Central memory CD8-positive, alpha-beta T cell (primary cell): ENCODE measurements at regions not wholly inside any gene's neighbourhood (a gene's known extent, or its start where the extent isn't known, plus 50 kb on each side); places are given as distances from the start of the nearest gene placed in this dataset.
"Not testable (repeated sequence)": the region's sequence is repeated elsewhere in the genome, so short reads cannot be mapped to it uniquely, and the experiment has no call there.

Experiments used
- ATAC-seq: fragments of 150-1000 bp; cut with Tn5 transposase; replicated peaks from 2 replicates; pipeline ENCODE4 v1.10.0; 2022; ENCODE audit warnings: mild to moderate bottlenecking, moderate FRiP score, moderate number of reproducible peaks; ENCODE audit not compliant: poor library complexity, severe bottlenecking; ENCODE audit errors: extremely low read depth
- DNase-seq, 2 donors: peaks; one replicate each; pipeline ENCODE4 v3.0.0; 2021; ENCODE audit warnings: low spot score in 2 of 2
- H3K27ac Mint-ChIP-seq: one replicate; pipeline ENCODE4 v1.8.0; 2022; ENCODE audit warnings: low read depth, mild to moderate bottlenecking, moderate library complexity, mixed read lengths
- H3K27me3 Mint-ChIP-seq: one replicate; pipeline ENCODE4 v1.8.0; 2022; ENCODE audit warnings: mixed read lengths
- H3K36me3 Mint-ChIP-seq: one replicate; pipeline ENCODE4 v1.8.0; 2022; ENCODE audit warnings: mild to moderate bottlenecking, moderate library complexity, mixed read lengths; ENCODE audit not compliant: insufficient read depth
- H3K4me1 Mint-ChIP-seq: one replicate; pipeline ENCODE4 v1.8.0; 2022; ENCODE audit warnings: mixed read lengths
- H3K4me3 Mint-ChIP-seq: one replicate; pipeline ENCODE4 v1.8.0; 2022; ENCODE audit warnings: mild to moderate bottlenecking, moderate library complexity, mixed read lengths
- H3K9me3 Mint-ChIP-seq: one replicate; pipeline ENCODE4 v1.8.0; 2022; ENCODE audit warnings: mixed read lengths

DNA sequence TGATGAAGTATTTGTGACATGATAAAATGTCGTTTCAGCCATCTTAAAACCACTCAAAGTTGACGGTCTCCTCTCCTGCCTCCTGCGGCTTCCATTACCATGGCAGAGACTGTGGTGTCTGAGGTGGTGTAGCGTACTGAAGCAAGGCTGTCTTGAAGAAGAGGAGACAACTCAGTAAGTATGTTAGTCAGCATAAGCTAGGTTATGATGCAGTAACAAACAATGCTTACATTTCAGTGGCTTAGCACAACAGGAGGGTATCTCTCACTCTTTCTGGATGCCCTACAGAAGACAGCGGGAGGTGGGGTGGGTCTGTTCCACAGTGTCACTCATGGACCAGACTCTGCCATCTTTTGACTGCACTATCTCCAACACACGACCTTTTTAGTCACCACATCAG is 174.7 kb upstream of the AHI1 start:
- no peaks in the 10 kb centered on the region for H3K9me3 Mint-ChIP-seq
- H3K4me1 Mint-ChIP-seq: no peaks in the 10 kb centered on the region
- peaks cover 11% of the 10 kb centered on the region for H3K27me3 Mint-ChIP-seq
- no peak overlapping the region for H3K27ac Mint-ChIP-seq
- no peak overlapping the region for H3K4me3 Mint-ChIP-seq
- no peak for ATAC-seq
- DNase-seq: no peak
- H3K36me3 Mint-ChIP-seq: no peaks in the 10 kb centered on the region

DNA sequence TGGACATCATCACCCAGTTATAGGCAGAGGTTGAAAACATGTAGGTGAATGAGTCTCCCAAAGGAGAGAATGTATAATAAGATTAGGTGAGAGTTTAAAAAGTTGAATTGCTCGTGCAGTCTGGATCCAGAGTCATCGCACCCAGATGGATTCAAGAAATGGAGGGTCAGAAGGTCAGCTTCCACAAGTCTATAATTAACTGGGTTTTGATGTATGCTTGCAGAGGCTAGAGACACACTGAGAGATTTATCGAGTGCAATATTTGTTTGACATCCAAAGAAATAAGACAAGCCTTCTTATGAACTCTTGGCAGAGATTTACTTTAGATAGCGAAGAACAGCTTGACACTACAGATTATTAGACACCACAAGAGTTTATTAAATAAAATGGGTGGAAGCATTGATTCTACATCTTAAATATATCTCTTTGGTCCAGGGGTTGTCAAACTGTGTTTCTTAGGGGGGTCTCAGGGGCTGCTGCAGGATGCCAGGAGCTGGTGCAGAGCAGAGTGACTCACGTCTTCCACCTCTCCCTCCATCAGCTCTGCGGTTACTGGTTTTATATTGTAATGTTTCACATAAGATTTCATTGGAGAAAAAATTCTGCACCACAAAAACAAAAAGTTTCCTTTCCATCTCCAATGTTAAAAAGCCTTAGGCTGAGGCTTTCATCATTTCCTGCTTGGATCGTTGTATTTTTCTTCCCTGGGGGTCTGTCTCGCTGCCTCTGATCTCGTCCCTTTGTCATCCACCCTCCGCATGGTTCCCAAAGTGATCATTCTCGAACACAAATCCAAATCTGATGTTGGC is 176.2 kb upstream of the AHI1 start:
- Mint-ChIP-seq H3K9me3 (no peaks in the 10 kb centered on the region), H3K27ac (no peak overlapping the region), H3K4me3 (no peak overlapping the region), H3K36me3 (no peaks in the 10 kb centered on the region), H3K27me3 (no peaks in the 10 kb centered on the region), H3K4me1 (no peaks in the 10 kb centered on the region)
- DNase-seq (no peak), ATAC-seq (no peak)

DNA sequence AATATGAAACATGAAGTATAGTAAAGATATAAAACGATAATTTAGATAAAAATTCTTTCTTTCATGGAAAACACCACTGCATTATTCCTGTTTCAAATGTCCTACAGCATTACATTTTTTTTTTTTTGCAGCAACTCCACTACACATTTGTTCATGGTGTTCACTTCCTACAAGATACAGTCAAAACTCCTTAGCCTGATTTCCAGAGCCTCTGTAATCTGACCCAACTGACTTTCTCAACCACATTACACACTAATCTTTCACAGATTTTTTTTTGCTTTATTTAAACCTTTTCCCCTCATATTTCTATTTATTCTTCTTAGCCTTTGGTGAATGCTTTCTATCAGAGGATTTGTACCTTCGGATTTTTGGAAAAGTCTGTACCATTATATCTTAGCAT is 176.5 kb upstream of the PDE7B start:
- Mint-ChIP-seq H3K36me3 (no peaks in the 10 kb centered on the region), H3K9me3 (no peaks in the 10 kb centered on the region), H3K27ac (no peak overlapping the region), H3K27me3 (no peaks in the 10 kb centered on the region), H3K4me3 (no peak overlapping the region), H3K4me1 (no peaks in the 10 kb centered on the region)
- ATAC-seq (no peak), DNase-seq (no peak)

DNA sequence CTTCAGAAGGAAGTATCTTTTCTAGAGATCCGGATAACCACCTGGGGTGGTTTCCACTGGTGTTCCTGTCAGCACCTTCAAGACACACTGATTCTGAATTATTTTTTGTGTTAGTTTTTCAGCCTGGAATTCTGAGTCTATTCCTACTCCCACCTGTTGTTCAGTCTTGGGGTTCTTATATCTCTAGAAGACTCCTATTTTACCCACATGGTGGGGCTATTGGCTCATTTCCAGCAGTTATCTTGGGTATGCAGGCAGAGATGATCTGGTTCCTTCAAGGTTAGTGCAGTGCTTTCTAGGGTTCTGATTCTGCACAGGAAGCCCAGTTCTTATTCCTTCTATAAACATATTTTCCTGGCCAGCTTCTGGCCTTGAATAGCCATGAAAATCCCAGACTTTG is 175.6 kb upstream of the PDE7B start:
- ATAC-seq (peak; percentile 28), DNase-seq (peak in 1 of 2 donors; percentile 16)
- H3K36me3 Mint-ChIP-seq: no peaks in the 10 kb centered on the region
- no peaks in the 10 kb centered on the region for H3K4me1 Mint-ChIP-seq
- no peaks in the 10 kb centered on the region for H3K9me3 Mint-ChIP-seq
- H3K4me3 Mint-ChIP-seq: no peak overlapping the region
- no peaks in the 10 kb centered on the region for H3K27me3 Mint-ChIP-seq
- no peak overlapping the region for H3K27ac Mint-ChIP-seq

DNA sequence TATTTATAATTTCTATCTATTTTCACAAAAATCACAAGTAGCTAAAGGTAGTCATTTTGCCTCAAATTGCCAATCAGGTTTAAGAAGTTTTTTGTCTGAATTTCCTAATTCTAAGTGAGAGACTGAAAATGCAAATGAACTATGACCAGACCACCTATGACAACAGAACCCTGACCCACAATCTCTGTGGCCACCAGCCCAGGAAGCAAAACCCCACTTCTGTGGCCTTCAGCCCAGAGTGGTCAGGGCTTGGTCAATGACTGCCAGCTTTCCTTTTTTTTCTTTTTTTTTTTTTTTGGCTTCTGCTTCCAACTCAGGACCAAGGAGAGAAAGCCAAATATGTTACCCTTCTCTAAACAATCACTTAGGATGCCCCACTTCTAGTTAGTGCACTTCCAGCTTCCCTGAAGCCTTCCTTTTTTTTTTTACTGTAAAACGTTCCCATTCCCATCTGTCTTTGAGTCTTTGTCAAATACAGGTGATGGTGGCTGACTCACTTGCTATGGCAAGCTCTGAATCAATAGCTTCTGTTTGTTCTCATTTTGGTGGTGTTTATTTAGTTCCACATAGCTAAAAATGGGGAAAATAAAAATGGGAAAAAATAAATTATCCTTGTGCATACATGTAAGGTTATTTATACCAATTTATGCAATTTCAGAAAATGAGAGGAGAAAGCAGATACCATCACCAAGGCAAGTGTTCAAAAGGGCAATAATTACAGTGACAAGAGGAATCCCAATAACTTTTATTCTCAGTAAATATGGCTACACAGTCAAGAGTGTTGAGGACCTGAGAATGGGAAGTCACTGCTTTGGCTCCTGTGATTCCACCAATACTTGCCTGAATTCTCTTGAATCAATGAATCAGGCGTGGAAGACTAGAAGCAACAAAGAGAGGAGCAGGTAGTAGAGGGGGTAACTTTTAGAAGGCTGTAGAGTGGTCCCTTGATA is 170.3 kb upstream of the PDE7B start:
- H3K4me3 Mint-ChIP-seq: no peak overlapping the region
- H3K36me3 Mint-ChIP-seq: no peaks in the 10 kb centered on the region
- DNase-seq (no peak), ATAC-seq (no peak)
- no peak overlapping the region for H3K27ac Mint-ChIP-seq
- peaks cover 7% of the 10 kb centered on the region for H3K27me3 Mint-ChIP-seq
- no peaks in the 10 kb centered on the region for H3K9me3 Mint-ChIP-seq
- H3K4me1 Mint-ChIP-seq: no peaks in the 10 kb centered on the region

DNA sequence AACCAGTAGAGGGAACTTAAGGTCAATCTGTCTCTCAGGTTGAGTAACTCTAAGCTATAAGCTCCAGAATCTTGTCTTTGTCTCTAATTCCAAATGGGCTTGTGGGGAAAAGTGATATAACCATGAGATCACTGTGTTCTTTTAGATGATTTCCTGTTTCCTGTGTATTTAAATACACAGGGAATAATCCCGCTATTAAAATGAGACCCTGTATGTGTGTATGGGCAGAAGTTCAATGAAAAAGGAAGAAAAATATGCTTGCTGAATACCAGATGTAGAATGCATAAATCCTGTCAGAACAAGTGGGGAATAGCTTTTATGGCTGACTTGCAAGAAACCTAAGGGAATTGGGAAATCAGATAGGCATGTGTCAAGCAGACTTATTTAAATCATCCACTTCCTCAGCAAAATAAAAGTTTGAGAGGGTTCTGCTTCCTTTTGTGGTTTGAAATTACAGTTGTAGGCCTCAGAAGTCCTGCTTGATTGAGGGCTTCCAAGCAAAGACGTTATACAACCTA is 164.7 kb upstream of the PDE7B start:
- peaks cover 7% of the 10 kb centered on the region for H3K27me3 Mint-ChIP-seq
- no peak overlapping the region for H3K27ac Mint-ChIP-seq
- H3K36me3 Mint-ChIP-seq: no peaks in the 10 kb centered on the region
- no peak overlapping the region for H3K4me3 Mint-ChIP-seq
- ATAC-seq (no peak), DNase-seq (no peak)
- no peaks in the 10 kb centered on the region for H3K4me1 Mint-ChIP-seq
- H3K9me3 Mint-ChIP-seq: no peaks in the 10 kb centered on the region

DNA sequence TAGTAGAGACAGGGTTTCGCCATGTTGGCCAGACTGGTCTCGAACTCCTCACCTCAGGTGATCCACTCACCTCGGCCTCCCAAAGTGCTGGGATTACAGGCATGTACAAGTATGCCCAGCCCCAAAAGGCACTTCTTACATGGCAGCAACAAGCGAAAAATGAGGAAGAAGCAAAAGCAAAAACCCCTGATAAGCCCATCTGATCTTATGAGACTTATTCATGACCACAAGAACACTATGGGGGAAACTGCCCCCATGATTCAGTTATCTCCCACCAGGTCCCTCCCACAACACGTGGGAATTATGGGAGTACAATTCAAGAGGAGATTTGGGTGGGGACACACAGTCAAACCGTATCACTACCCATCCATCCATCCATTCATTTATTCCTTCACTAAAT is 163.0 kb upstream of the PDE7B start:
- not testable (repeated sequence) for H3K27ac Mint-ChIP-seq, H3K4me1 Mint-ChIP-seq, H3K9me3 Mint-ChIP-seq, H3K4me3 Mint-ChIP-seq, H3K36me3 Mint-ChIP-seq, H3K27me3 Mint-ChIP-seq, ATAC-seq, DNase-seq

DNA sequence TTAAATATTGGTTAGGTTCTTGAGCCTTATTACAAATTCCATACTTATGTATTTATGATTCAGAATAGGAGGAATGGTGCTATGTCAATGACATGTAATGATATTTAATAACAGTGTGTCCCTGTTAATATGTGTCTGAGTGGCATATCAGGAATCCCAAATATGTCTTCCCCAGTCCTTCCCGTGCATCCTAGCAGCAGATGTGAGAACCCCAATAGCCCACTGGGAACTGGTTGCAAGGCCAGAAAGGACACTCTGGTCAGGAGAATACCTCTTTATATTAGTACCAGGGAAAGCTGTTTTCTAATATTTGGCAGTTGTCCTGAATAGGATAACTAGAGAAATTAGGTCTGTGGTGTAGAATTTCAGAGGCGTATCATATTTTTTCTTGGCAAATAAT is 159.1 kb upstream of the PDE7B start:
- no peaks in the 10 kb centered on the region for H3K9me3 Mint-ChIP-seq
- H3K4me1 Mint-ChIP-seq: no peaks in the 10 kb centered on the region
- no peaks in the 10 kb centered on the region for H3K27me3 Mint-ChIP-seq
- H3K27ac Mint-ChIP-seq: no peak overlapping the region
- ATAC-seq (no peak), DNase-seq (no peak)
- no peaks in the 10 kb centered on the region for H3K36me3 Mint-ChIP-seq
- H3K4me3 Mint-ChIP-seq: no peak overlapping the region

DNA sequence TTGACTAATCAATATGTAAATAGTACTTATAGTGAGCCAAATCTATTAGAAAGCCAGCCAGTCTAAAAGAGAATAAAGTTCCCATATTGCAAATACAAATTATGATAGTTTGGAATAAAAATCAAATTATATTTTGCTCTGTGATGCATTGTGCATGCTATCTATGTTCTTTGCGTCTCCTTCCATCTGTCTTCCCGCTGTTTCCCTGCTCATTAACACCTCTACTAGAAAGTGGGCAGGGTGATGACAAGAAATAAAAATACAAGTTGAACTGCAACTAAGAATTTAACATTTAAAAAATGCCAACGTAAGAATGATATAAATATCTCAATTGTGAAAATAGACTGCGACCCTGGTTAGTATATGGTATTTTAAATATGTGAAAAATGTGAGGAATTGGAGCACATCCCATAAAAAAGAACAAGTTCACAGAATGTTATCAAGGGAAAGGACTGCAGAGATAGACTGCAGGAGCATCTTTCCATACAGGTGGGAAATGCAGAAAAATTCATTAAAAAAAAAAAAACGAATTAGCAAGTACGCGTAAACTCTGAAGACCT is 157.6 kb upstream of the PDE7B start:
- ATAC-seq (no peak), DNase-seq (no peak)
- Mint-ChIP-seq H3K27ac (no peak overlapping the region), H3K27me3 (no peaks in the 10 kb centered on the region), H3K4me3 (no peak overlapping the region), H3K36me3 (no peaks in the 10 kb centered on the region), H3K4me1 (no peaks in the 10 kb centered on the region), H3K9me3 (no peaks in the 10 kb centered on the region)

DNA sequence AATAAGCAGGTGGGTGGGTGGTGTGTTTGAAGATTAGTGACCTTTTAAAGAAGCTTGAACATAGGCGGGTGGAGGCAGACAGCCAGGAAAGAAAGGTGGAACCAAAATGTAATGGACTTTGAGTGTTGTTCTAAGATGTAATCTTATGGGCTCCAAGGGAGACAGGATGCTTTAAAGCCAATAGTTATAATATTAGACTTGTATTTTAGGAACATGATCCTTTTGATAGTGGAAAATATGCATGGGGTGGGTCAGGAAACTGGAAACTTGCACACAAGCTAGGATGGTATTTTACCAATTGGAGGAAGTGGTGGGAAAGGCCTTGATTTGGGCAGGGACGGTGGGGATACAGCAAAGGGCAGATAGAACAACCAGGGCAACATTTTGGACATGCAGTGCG is 151.8 kb upstream of the PDE7B start:
- Mint-ChIP-seq H3K9me3 (no peaks in the 10 kb centered on the region), H3K27ac (no peak overlapping the region), H3K4me1 (peaks cover 10% of the 10 kb centered on the region), H3K36me3 (no peaks in the 10 kb centered on the region), H3K4me3 (no peak overlapping the region), H3K27me3 (peaks cover 4% of the 10 kb centered on the region)
- DNase-seq (no peak), ATAC-seq (no peak)

DNA sequence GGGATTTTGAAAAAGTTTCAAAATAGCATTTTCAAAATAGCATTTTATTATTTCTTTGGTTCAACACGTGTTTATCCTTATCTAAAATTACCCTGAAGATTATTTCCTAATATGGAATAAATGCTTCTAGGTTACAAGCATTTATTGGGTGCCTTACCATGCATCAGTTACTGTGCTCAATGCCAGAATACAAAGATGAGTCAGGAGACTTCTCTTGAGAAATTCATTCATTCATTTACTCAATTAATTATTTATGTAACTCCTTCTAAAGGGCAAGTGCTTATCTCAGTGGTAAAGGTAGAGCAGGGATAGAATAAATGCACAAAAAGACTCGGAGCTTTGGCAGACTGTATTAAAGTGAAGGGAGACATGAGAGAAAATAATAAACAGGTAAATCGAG is 150.1 kb upstream of the PDE7B start:
- ATAC-seq (no peak), DNase-seq (no peak)
- Mint-ChIP-seq H3K27ac (no peak overlapping the region), H3K9me3 (no peaks in the 10 kb centered on the region), H3K27me3 (peaks cover 10% of the 10 kb centered on the region), H3K4me3 (no peak overlapping the region), H3K36me3 (no peaks in the 10 kb centered on the region), H3K4me1 (peaks cover 10% of the 10 kb centered on the region)

DNA sequence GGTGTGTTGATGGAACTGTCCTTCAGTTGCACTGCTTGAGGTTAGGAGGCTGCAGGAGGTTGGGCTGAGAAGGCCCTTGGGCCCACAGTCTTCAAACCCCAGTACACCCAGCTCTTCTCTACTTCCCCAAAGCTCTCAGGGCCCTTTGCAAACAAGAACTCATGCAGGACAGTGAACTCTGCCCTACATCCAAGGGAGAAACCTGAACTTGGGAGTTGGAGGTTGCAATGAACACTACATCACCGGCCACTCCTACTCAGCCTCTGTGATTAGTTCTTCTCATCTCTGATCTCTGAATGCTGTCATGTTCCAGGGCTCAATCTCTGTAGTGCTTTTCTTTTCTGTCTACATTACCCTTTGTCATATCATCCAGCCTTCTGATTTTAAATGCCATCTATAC is 148.5 kb upstream of the PDE7B start:
- no peaks in the 10 kb centered on the region for H3K9me3 Mint-ChIP-seq
- peaks cover 19% of the 10 kb centered on the region for H3K27me3 Mint-ChIP-seq
- no peak for DNase-seq
- H3K36me3 Mint-ChIP-seq: no peaks in the 10 kb centered on the region
- no peak for ATAC-seq
- H3K27ac Mint-ChIP-seq: no peak overlapping the region
- H3K4me1 Mint-ChIP-seq: peaks cover 10% of the 10 kb centered on the region
- H3K4me3 Mint-ChIP-seq: no peak overlapping the region
